T-helper 2 cell treated with Interferon-gamma antibody and Interleukin-4, amounts not matched to agents 5 μg/mL and 100 μg/mL, for 36 hours (primary cell): ENCODE measurements at regions not wholly inside any gene's neighbourhood (a gene's known extent, or its start where the extent isn't known, plus 50 kb on each side); places are given as distances from the start of the nearest gene placed in this dataset.

Experiments
- DNase-seq: peaks from one replicate; pipeline ENCODE4 v3.0.0; 2021; ENCODE audit warnings: low spot score
- H3K27ac Mint-ChIP-seq: one replicate; pipeline ENCODE4 v1.8.0; 2021; ENCODE audit warnings: mild to moderate bottlenecking, mixed read lengths
- H3K27me3 Mint-ChIP-seq: one replicate; pipeline ENCODE4 v1.8.0; 2021; ENCODE audit warnings: low read depth, mixed read lengths
- H3K36me3 Mint-ChIP-seq: one replicate; pipeline ENCODE4 v1.8.0; 2021; ENCODE audit warnings: low read depth, mixed read lengths
- H3K4me1 Mint-ChIP-seq: one replicate; pipeline ENCODE4 v1.8.0; 2021; ENCODE audit warnings: low read depth, mixed read lengths
- H3K4me3 Mint-ChIP-seq: one replicate; pipeline ENCODE4 v1.8.0; 2022; ENCODE audit warnings: mild to moderate bottlenecking, moderate library complexity, mixed read lengths
- H3K9me3 Mint-ChIP-seq: one replicate; pipeline ENCODE4 v1.8.0; 2021; ENCODE audit warnings: mixed read lengths

GRCh38 chr2:30368258-30368657, 78.8 kb upstream of the LCLAT1 start:
- Mint-ChIP-seq H3K27me3 (no peaks in the 10 kb centered on the region), H3K27ac (no peak overlapping the region), H3K4me1 (peaks cover 15% of the 10 kb centered on the region), H3K4me3 (no peak overlapping the region), H3K9me3 (no peaks in the 10 kb centered on the region), H3K36me3 (no peaks in the 10 kb centered on the region)
- DNase-seq, result no peak

DNA sequence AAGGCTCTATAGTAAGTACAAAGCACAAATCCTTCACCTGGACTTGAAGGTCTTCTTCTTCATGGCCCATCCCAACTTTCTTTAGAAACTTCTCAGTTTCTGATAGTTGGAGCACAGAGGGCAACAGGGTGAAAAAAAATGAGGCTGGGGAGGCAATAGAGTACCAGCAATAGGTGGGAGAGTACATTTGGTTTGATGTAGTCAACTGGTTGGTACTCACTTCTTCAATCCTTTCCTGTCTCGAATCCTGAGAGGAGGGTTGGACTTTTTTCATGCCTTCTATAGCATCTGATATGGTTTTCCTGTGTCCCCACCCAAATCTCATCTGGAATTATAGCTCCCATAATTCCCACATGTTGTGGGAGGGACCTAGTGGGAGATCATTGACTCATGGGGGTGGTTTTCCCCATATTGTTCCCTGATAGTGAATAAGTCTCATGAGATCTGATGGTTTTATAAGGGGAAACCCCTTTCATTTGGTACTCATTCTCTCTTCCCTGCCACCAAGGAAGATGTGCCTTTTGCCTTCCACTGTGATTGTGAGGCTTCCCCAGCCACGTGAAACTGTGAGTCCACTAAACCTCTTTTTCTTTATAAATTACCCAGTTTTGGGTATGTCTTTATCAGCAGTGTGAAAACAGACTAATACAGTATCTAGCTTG, 75.9 kb upstream of the LCLAT1 start:
- H3K36me3 Mint-ChIP-seq, result no peaks in the 10 kb centered on the region
- no peak for DNase-seq
- H3K4me1 Mint-ChIP-seq, result peaks cover 7% of the 10 kb centered on the region
- H3K4me3 Mint-ChIP-seq, result no peak overlapping the region
- H3K9me3 Mint-ChIP-seq, result no peaks in the 10 kb centered on the region
- H3K27me3 Mint-ChIP-seq, result no peaks in the 10 kb centered on the region
- H3K27ac Mint-ChIP-seq, result no peak overlapping the region

DNA sequence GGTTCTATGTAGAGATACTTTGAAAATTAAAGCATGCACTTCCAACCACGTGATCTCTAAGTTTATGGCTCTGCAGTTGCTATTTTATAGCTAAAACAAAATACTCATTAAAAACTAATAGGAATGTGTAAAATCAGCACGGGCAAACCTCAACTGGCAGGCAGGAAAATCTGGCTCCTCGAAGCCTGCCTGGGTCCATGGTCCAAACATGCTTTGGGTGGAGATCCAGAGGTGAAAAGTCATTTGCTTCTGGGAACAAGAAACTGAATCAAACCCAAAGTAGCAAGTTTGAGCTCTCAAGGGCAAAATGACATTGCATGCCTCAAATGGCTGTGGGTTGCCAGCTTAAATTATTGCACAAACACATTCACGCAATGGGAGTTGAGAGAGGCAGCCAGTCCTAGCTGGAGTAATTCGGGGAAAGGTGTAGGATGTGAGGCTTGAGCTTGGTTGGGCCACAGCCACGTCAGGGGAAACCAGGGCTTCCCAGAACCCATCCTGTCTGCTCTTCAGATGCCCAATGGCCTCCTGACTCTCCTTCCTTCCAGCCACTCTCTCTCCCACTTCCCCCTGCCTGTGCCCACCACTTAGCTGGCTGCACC, 75.2 kb upstream of the LCLAT1 start:
- H3K4me1 Mint-ChIP-seq, result no peaks in the 10 kb centered on the region
- peak; percentile 7 for DNase-seq
- no peaks in the 10 kb centered on the region for H3K9me3 Mint-ChIP-seq
- H3K36me3 Mint-ChIP-seq, result no peaks in the 10 kb centered on the region
- H3K4me3 Mint-ChIP-seq, result no peak overlapping the region
- no peaks in the 10 kb centered on the region for H3K27me3 Mint-ChIP-seq
- H3K27ac Mint-ChIP-seq, result no peak overlapping the region

- H3K36me3 Mint-ChIP-seq, result no peaks in the 10 kb centered on the region
- DNase-seq, result no peak
- no peaks in the 10 kb centered on the region for H3K4me1 Mint-ChIP-seq
- H3K9me3 Mint-ChIP-seq, result no peaks in the 10 kb centered on the region
- no peak overlapping the region for H3K27ac Mint-ChIP-seq
- no peaks in the 10 kb centered on the region for H3K27me3 Mint-ChIP-seq
- H3K4me3 Mint-ChIP-seq, result no peak overlapping the region
Observed at GRCh38 chr2:30372826-30373225, 74.2 kb upstream of the LCLAT1 start.

DNA sequence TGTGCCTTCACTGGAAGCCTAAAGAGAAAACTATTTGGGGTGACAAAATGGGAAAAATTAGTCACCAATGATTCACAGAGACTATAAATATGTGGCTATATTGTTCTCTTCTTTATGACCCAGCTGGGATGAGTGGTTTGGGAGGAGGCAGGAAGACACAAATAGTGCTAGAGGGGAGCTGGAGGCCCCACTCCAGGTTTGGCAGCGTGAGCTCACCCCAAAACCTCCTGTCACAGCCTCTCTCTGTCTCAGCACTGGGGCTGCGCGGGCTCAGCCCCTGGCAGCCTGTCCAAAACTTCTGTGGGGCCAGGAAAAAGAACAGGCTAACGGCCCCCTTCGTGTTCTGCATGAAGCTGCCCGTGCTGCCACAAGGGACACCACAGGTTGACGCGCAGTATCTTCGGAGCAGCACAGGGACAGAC, 73.2 kb upstream of the LCLAT1 start:
- no peak overlapping the region for H3K4me3 Mint-ChIP-seq
- H3K27me3 Mint-ChIP-seq, result no peaks in the 10 kb centered on the region
- H3K27ac Mint-ChIP-seq, result no peak overlapping the region
- no peaks in the 10 kb centered on the region for H3K9me3 Mint-ChIP-seq
- H3K36me3 Mint-ChIP-seq, result no peaks in the 10 kb centered on the region
- H3K4me1 Mint-ChIP-seq, result no peaks in the 10 kb centered on the region
- DNase-seq, result no peak

DNA sequence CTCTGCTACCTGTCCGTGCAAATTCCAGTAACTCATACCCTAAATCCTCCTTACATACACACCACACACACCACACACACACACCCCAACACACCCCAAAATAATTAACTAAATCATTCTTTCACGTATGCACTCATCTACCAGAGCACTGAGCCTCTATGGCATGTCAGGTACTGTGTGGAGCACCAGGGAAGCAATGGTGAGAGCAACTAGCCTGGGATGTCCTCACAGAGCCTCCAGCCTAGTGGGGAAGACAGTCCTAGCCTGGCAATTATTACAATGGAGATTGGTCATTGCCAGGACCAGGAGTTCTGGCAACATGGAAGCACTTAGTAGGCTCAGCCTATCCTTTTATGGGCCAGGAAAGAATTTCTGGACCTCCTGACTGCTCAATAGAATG, 72.7 kb upstream of the LCLAT1 start:
- Mint-ChIP-seq H3K9me3 (no peaks in the 10 kb centered on the region), H3K4me1 (no peaks in the 10 kb centered on the region), H3K4me3 (no peak overlapping the region), H3K36me3 (no peaks in the 10 kb centered on the region), H3K27ac (no peak overlapping the region), H3K27me3 (no peaks in the 10 kb centered on the region)
- no peak for DNase-seq

GRCh38 chr2:30375915-30376314, 71.1 kb upstream of the LCLAT1 start:
- Mint-ChIP-seq H3K27me3 (peaks cover 2% of the 10 kb centered on the region), H3K4me1 (no peaks in the 10 kb centered on the region), H3K9me3 (no peaks in the 10 kb centered on the region), H3K36me3 (no peaks in the 10 kb centered on the region), H3K4me3 (no peak overlapping the region), H3K27ac (no peak overlapping the region)
- no peak for DNase-seq

DNA sequence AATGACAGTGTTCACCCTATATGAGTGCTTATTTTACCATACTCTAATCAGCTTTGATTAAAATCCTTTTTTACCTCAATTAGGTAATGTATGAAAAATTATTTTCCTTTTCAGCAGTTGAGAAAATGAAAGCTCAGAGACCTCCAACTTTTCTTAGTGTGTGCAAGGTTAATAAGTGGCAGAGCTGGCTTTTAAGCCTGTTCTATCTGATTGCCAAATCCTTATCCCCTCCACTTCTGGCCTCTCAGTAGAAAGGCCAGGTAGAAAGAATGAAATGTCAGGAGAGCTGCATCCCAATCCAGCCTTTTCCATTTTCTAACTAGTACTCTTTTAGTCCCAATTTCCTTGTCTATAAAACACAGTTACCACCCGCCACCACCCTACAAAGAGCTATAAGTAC, 67.6 kb upstream of the LCLAT1 start:
- Mint-ChIP-seq H3K27me3 (peaks cover 12% of the 10 kb centered on the region), H3K36me3 (no peaks in the 10 kb centered on the region), H3K4me3 (no peak overlapping the region), H3K27ac (no peak overlapping the region), H3K4me1 (no peaks in the 10 kb centered on the region), H3K9me3 (no peaks in the 10 kb centered on the region)
- DNase-seq, result no peak

DNA sequence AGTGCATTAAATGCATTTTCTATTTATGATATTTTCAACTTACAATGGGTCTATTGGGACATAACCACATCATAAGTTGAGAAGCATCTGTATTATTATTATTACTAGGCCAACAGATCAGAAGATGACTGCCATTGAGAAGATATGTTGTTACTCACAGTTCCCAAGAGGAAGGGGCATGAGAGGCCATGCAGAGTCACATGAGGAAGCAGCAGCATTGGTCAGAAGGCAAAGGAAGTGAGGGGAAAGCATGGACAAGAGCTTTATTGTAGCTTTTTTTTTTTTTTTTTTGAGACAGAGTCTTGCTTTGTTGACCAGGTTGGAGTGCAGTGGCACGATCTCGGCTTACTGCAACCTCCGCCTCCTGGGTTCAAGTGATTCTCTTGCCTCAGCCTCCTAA, 66.2 kb upstream of the LCLAT1 start:
- no peak overlapping the region for H3K27ac Mint-ChIP-seq

GRCh38 chr2:30382162-30382783, 64.8 kb upstream of the LCLAT1 start:
- DNase-seq, result no peak
- H3K9me3 Mint-ChIP-seq, result no peaks in the 10 kb centered on the region
- H3K36me3 Mint-ChIP-seq, result no peaks in the 10 kb centered on the region
- no peak overlapping the region for H3K27ac Mint-ChIP-seq
- no peak overlapping the region for H3K4me3 Mint-ChIP-seq
- no peaks in the 10 kb centered on the region for H3K4me1 Mint-ChIP-seq
- peaks cover 15% of the 10 kb centered on the region for H3K27me3 Mint-ChIP-seq

More for the DNA sequence above, 66.2 kb upstream of the LCLAT1 start:
- Mint-ChIP-seq H3K4me1 (no peaks in the 10 kb centered on the region), H3K4me3 (no peak overlapping the region), H3K9me3 (no peaks in the 10 kb centered on the region), H3K36me3 (no peaks in the 10 kb centered on the region), H3K27me3 (peaks cover 15% of the 10 kb centered on the region)
- DNase-seq, result no peak

DNA sequence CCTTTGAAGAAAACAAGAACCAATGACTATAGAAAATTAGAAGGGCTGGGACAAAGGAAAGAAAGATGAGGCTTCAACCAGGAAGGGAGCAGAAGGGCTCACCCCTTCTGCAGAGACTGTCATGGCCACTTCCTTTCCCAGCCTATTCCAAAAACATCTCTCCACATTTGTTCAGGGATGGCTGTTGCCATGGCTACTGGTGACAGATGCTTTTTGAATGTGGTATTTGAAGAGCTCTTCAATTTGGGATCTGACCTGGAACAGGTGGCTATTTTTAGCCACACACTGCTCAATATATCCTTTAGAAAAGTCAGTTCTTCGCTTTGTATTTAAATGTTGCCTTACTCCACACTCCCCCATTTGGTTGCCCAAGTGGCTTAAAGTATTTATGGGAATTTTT, 64.1 kb upstream of the LCLAT1 start:
- H3K4me1 Mint-ChIP-seq, result no peaks in the 10 kb centered on the region
- no peaks in the 10 kb centered on the region for H3K9me3 Mint-ChIP-seq
- no peaks in the 10 kb centered on the region for H3K36me3 Mint-ChIP-seq
- H3K27ac Mint-ChIP-seq, result no peak overlapping the region
- H3K4me3 Mint-ChIP-seq, result no peak overlapping the region
- peaks cover 15% of the 10 kb centered on the region for H3K27me3 Mint-ChIP-seq
- DNase-seq, result no peak

DNA sequence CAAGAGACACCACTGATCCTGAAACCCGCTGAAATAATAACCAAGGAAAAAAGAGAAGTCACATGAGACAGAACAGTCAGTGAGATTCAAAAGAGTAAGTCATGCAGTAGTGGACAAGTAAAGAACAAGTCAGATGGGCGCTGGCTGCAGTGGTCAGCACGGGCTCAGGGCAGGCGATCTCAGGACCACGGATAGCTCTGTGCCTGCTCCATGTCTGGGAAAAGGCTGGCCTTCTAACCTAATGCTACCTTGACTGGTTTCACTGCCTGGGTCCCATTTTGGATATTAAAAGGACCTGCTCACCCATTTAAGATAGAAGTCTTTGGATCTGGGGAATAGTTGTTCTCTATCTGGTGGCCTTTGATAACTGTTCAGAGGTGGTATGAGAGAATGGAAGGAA, 61.7 kb upstream of the LCLAT1 start:
- no peak overlapping the region for H3K4me3 Mint-ChIP-seq
- H3K4me1 Mint-ChIP-seq, result no peaks in the 10 kb centered on the region
- H3K9me3 Mint-ChIP-seq, result no peaks in the 10 kb centered on the region
- DNase-seq, result no peak
- no peak overlapping the region for H3K27ac Mint-ChIP-seq
- peaks cover 22% of the 10 kb centered on the region for H3K27me3 Mint-ChIP-seq
- H3K36me3 Mint-ChIP-seq, result no peaks in the 10 kb centered on the region

- peaks cover 14% of the 10 kb centered on the region for H3K27me3 Mint-ChIP-seq
- H3K36me3 Mint-ChIP-seq, result no peaks in the 10 kb centered on the region
- H3K9me3 Mint-ChIP-seq, result no peaks in the 10 kb centered on the region
- no peak overlapping the region for H3K4me3 Mint-ChIP-seq
- no peaks in the 10 kb centered on the region for H3K4me1 Mint-ChIP-seq
- no peak overlapping the region for H3K27ac Mint-ChIP-seq
- DNase-seq, result no peak
Observed at GRCh38 chr2:30392097-30392496, 54.9 kb upstream of the LCLAT1 start.

DNA sequence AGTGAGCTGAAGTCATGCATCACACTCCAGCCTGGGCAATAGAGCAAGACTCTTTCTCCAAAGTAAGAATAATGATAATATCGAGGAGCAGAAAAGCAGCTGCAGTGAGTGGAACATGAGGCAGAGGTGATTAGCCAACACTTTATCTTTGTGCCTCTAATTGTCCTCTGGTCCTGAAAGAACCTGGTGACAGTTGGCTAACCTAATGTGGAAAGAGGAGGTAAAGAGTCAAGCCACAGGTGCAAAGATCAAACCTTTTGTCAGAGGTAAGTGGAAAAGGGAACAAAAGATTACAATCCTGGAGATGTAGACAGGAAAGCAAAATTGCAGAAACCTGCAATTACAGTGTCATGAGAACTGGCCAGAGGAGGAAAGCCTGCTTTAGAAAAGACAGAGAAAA, 53.5 kb upstream of the LCLAT1 start:
- DNase-seq, result no peak
- peaks cover 9% of the 10 kb centered on the region for H3K27me3 Mint-ChIP-seq

More for the DNA sequence above, 53.5 kb upstream of the LCLAT1 start:
- no peaks in the 10 kb centered on the region for H3K36me3 Mint-ChIP-seq
- no peak overlapping the region for H3K4me3 Mint-ChIP-seq
- no peak overlapping the region for H3K27ac Mint-ChIP-seq
- H3K4me1 Mint-ChIP-seq, result no peaks in the 10 kb centered on the region
- H3K9me3 Mint-ChIP-seq, result no peaks in the 10 kb centered on the region
